ENCODE measurements at regions not wholly inside any gene's neighbourhood (a gene's known extent, or its start where the extent isn't known, plus 50 kb on each side); places are given as distances from the start of the nearest gene placed in this dataset.
A peak's percentile ranks its signal among the peaks of the same experiment; 100 is the strongest.

GRCh38 chr13:55410398-55411330, 1730.1 kb upstream of the PRR20A start:
- Histone ChIP-seq H2BK5ac (ENCODE audit: low read depth, low read length) (no peak overlapping the region), H4K91ac (replicated peaks; ENCODE audit: insufficient read length, low read length) (no peak overlapping the region), H3K4ac (replicated peaks; ENCODE audit: insufficient read length, low read depth, low read length) (no peak overlapping the region), H3K4me1 (replicated peaks in 1 of 4; ENCODE audit: control insufficient read depth in 3 of 4, insufficient read depth in 4 of 4, low read length in 3 of 4) (peaks cover 0 to 3% (median 0%) of the 10 kb centered on the region in 4 experiments; a peak in 1 of 7 replicates), H3K56ac (replicated peaks; ENCODE audit: insufficient read length, low read depth, low read length) (no peak overlapping the region), H3K23me2 (ENCODE audit: low read depth, low read length) (no peaks in the 10 kb centered on the region), H3K23ac (ENCODE audit: insufficient read length) (no peak overlapping the region), H3K14ac (ENCODE audit: insufficient read length) (no peak overlapping the region), H2AK5ac (ENCODE audit: low read depth, low read length) (no peak overlapping the region; the same call in 1 of the 2 replicates), H3K4me3 (ENCODE audit: extremely low read depth in 1 of 4, insufficient read depth in 2 of 4, low read depth in 3 of 4, low read length in 4 of 4) (no peak overlapping the region), H4K5ac (ENCODE audit: insufficient read length, low read depth, low read length) (no peak overlapping the region), H3K36me3 (ENCODE audit: control insufficient read depth in 2 of 4, insufficient read depth in 4 of 4, low read length in 3 of 4) (no peaks in the 10 kb centered on the region), H4K20me1 (replicated peaks in 1 of 2; ENCODE audit: control insufficient read depth in 1 of 2, insufficient read depth in 2 of 2, low read length in 2 of 2) (no peaks in the 10 kb centered on the region), H3K27me3 (replicated peaks in 1 of 4; ENCODE audit: control insufficient read depth in 3 of 4, extremely low read depth in 1 of 4, insufficient read depth in 3 of 4, low read length in 3 of 4) (no peaks in the 10 kb centered on the region), H4K8ac (ENCODE audit: extremely low read depth, insufficient read depth, low read length) (no peak overlapping the region), H3K18ac (ENCODE audit: extremely low read depth, low read length) (0 out of 2 replicates have a peak overlapping the region, but pooled peaks have one; percentile 3), H3K9ac (replicated peaks in 1 of 4; ENCODE audit: extremely low read depth in 1 of 4, low read depth in 3 of 4, low read length in 3 of 4) (no peak overlapping the region), H3K9me3 (ENCODE audit: insufficient read depth in 2 of 2, low read depth in 1 of 2, low read length in 1 of 2) (no peaks in the 10 kb centered on the region; a peak in 1 of 4 replicates), H3K27ac (ENCODE audit: low read depth, low read length) (no peak overlapping the region), H2BK12ac (ENCODE audit: low read depth, low read length) (peak overlapping the region; percentile 56; the same call in 1 of the 2 replicates), H2BK15ac (ENCODE audit: low read length) (no peak overlapping the region), H2BK120ac (replicated peaks; ENCODE audit: low read depth, low read length) (no peak overlapping the region), H2BK20ac (ENCODE audit: low read length) (no peak overlapping the region), H2AFZ (ENCODE audit: low read length) (peak overlapping the region; percentile 74; the same call in 1 of the 2 replicates), H3K4me2 (ENCODE audit: insufficient read depth in 1 of 2, low read depth in 2 of 2, low read length in 2 of 2) (no peak overlapping the region), H3K79me2 (ENCODE audit: control insufficient read depth in 1 of 2, insufficient read depth in 2 of 2, low read length in 2 of 2) (no peaks in the 10 kb centered on the region), H3K79me1 (ENCODE audit: low read depth, low read length) (no peaks in the 10 kb centered on the region)
- CTCF ChIA-PET (ENCODE audit: partially characterized antibody), result no interaction called here
- 73% methylated on average over 8 of the region's 8 CpGs; no CpG with 5 or more reads in 1 of the 2 experiments for WGBS, 2 experiments (ENCODE audit: extremely low coverage in 1 of 2, insufficient coverage in 1 of 2, insufficient read length in 1 of 2, insufficient replicate concordance in 2 of 2, low coverage in 1 of 2, low lambda C conversion rate in 2 of 2, missing lambda C conversion rate in 1 of 2)
- FAIRE-seq (no peak), DNase-seq (ENCODE audit: low read depth in 1 of 2, low spot score in 2 of 2) (no peak)
- TF ChIP-seq SAP30 (IDR thresholded peaks at IDR 0.05; ENCODE audit: insufficient read depth, insufficient replicate concordance, low read length) (no peak), TEAD4 (IDR thresholded peaks at IDR 0.05; ENCODE audit: low read depth, low read length) (no peak), HDAC6 (IDR thresholded peaks at IDR 0.05; ENCODE audit: low read depth, low read length) (no peak), YY1 (IDR thresholded peaks at IDR 0.05; ENCODE audit: low read depth, low read length) (no peak), NANOG (IDR thresholded peaks at IDR 0.05; ENCODE audit: insufficient read depth, low read depth, low read length, poor library complexity, severe bottlenecking) (no peak)
- POLR2A ChIA-PET (ENCODE audit: partially characterized antibody), result interaction anchor here (0.7 kb wide), 1 partner anchor 84 kb away, joined by 3 read pairs; no protein-coding TSS in a partner anchor

All from H1 (cell line).